ENCODE measurements at regions not wholly inside any gene's neighbourhood (a gene's known extent, or its start where the extent isn't known, plus 50 kb on each side); places are given as distances from the start of the nearest gene placed in this dataset.

DNA sequence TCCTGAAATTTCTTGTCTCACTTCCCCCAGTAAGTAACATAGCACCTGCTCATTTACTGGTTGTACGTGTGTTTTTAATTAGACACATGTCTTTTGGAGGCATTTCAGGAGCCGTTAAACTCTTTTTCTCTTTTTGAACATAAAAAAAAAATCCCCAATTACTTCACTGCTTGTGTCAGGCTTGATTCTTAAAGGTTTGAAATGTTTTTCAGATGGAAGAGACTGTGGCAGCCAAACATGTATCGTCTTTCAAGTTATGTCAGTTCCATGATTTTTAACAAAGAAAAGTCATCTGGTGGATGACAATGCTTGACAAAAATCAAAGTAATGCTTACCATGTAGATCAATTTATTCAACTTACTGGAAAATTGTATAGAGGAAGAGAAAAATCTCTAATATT is 585.8 kb downstream of the GATA3 start:
- TF ChIP-seq, protein P1, sequence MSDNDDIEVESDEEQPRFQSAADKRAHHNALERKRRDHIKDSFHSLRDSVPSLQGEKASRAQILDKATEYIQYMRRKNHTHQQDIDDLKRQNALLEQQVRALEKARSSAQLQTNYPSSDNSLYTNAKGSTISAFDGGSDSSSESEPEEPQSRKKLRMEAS (IDR thresholded peaks at IDR 0.05) = no peak
- TF ChIP-seq JUND (IDR thresholded peaks at IDR 0.05) (no peak), NR2F2 (IDR thresholded peaks at IDR 0.05) (no peak), HNF4A (conservative IDR thresholded peaks at IDR 0.05) (no peak), RXRA (IDR thresholded peaks at IDR 0.05) (no peak), YY1 (IDR thresholded peaks at IDR 0.05) (no peak), RAD21 (IDR thresholded peaks at IDR 0.05) (no peak), FOXA1 (IDR thresholded peaks at IDR 0.05) (no peak), EGR1 (IDR thresholded peaks at IDR 0.05; ENCODE audit: low read depth in 2 of 2) (no peak), SP1 (IDR thresholded peaks at IDR 0.05) (no peak), TAF1 (conservative IDR thresholded peaks at IDR 0.05) (no peak), GABPA (IDR thresholded peaks at IDR 0.05 in 1 of 2, conservative IDR thresholded peaks at IDR 0.05 in 1 of 2) (no peak)
- TF ChIP-seq, protein P2, sequence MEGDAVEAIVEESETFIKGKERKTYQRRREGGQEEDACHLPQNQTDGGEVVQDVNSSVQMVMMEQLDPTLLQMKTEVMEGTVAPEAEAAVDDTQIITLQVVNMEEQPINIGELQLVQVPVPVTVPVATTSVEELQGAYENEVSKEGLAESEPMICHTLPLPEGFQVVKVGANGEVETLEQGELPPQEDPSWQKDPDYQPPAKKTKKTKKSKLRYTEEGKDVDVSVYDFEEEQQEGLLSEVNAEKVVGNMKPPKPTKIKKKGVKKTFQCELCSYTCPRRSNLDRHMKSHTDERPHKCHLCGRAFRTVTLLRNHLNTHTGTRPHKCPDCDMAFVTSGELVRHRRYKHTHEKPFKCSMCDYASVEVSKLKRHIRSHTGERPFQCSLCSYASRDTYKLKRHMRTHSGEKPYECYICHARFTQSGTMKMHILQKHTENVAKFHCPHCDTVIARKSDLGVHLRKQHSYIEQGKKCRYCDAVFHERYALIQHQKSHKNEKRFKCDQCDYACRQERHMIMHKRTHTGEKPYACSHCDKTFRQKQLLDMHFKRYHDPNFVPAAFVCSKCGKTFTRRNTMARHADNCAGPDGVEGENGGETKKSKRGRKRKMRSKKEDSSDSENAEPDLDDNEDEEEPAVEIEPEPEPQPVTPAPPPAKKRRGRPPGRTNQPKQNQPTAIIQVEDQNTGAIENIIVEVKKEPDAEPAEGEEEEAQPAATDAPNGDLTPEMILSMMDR (IDR thresholded peaks at IDR 0.05; ENCODE audit: low read depth, low read length, missing input control) = no peak
- TF ChIP-seq, protein P3, sequence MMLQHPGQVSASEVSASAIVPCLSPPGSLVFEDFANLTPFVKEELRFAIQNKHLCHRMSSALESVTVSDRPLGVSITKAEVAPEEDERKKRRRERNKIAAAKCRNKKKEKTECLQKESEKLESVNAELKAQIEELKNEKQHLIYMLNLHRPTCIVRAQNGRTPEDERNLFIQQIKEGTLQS (IDR thresholded peaks at IDR 0.05) = no peak
- 81% methylated on average over 3 of the region's 3 CpGs for WGBS

DNA sequence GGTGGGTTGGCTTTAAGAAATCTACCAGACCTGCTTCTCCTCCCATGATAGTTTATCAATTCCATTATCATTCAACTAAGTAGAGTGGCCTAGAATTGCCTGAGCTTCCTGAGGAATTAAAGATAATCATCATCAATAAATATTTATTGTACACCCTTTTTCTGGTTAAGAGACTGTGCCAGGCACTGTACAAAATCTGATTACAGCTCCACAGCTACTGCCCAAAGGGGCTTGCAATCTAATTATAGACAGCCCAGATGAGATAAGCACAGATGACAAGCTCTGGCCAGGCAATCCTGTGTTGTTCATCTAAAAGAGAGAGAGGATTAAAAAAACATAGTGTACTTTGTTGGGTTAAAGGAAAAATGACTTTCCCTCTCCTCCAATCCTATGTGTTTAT is 586.4 kb downstream of the GATA3 start:
- H3K36me3 ChIP-seq (ENCODE audit: control insufficient read depth in 4 of 4, insufficient read depth in 3 of 4, low read depth in 1 of 4, low read length in 3 of 4) = no peaks in the 10 kb centered on the region
- peaks cover 0 to 2% (median 0%) of the 10 kb centered on the region in 4 donors for H3K27me3 ChIP-seq (ENCODE audit: control insufficient read depth in 4 of 4, insufficient read depth in 4 of 4, low read length in 3 of 4)

More for the DNA sequence above, 585.8 kb downstream of the GATA3 start:
- Histone ChIP-seq H3K9me3 (ENCODE audit: control insufficient read depth in 4 of 4, low read length in 3 of 4) (no peaks in the 10 kb centered on the region), H3K4me3 (ENCODE audit: low read depth in 1 of 3, low read length in 3 of 3) (no peak overlapping the region), H3K27ac (ENCODE audit: low read depth in 1 of 2, low read length in 2 of 2) (no peak overlapping the region), H3K27me3 (ENCODE audit: control insufficient read depth in 4 of 4, insufficient read depth in 4 of 4, low read length in 3 of 4) (peaks cover 0 to 2% (median 0%) of the 10 kb centered on the region in 4 donors), H3K9ac (ENCODE audit: low read depth in 1 of 2, low read length in 2 of 2) (no peak overlapping the region), H3K36me3 (ENCODE audit: control insufficient read depth in 4 of 4, insufficient read depth in 3 of 4, low read depth in 1 of 4, low read length in 3 of 4) (no peaks in the 10 kb centered on the region), H3K4me1 (ENCODE audit: control insufficient read depth in 4 of 4, insufficient read depth in 4 of 4, low read length in 3 of 4) (no peaks in the 10 kb centered on the region)
- no peak for DNase-seq (ENCODE audit: low spot score)

More for the DNA sequence above, 586.4 kb downstream of the GATA3 start:
- Histone ChIP-seq H3K27ac (ENCODE audit: low read depth in 1 of 2, low read length in 2 of 2) (no peak overlapping the region), H3K4me3 (ENCODE audit: low read depth in 1 of 3, low read length in 3 of 3) (no peak overlapping the region), H3K9me3 (ENCODE audit: control insufficient read depth in 4 of 4, low read length in 3 of 4) (no peaks in the 10 kb centered on the region), H3K9ac (ENCODE audit: low read depth in 1 of 2, low read length in 2 of 2) (no peak overlapping the region), H3K4me1 (ENCODE audit: control insufficient read depth in 4 of 4, insufficient read depth in 4 of 4, low read length in 3 of 4) (no peaks in the 10 kb centered on the region)
- no peak for DNase-seq (ENCODE audit: low spot score)
- TF ChIP-seq EGR1 (IDR thresholded peaks at IDR 0.05; ENCODE audit: low read depth in 2 of 2) (no peak), YY1 (IDR thresholded peaks at IDR 0.05) (no peak), TAF1 (conservative IDR thresholded peaks at IDR 0.05) (no peak), HNF4G (IDR thresholded peaks at IDR 0.05) (no peak), RAD21 (IDR thresholded peaks at IDR 0.05) (no peak), HNF4A (conservative IDR thresholded peaks at IDR 0.05) (no peak), JUND (IDR thresholded peaks at IDR 0.05) (no peak), NR2F2 (IDR thresholded peaks at IDR 0.05) (no peak), SP1 (IDR thresholded peaks at IDR 0.05) (no peak), RXRA (IDR thresholded peaks at IDR 0.05) (no peak), FOXA2 (IDR thresholded peaks at IDR 0.05) (no peak), FOXA1 (IDR thresholded peaks at IDR 0.05) (no peak), GABPA (IDR thresholded peaks at IDR 0.05 in 1 of 2, conservative IDR thresholded peaks at IDR 0.05 in 1 of 2) (no peak)
- TF ChIP-seq, protein P4, sequence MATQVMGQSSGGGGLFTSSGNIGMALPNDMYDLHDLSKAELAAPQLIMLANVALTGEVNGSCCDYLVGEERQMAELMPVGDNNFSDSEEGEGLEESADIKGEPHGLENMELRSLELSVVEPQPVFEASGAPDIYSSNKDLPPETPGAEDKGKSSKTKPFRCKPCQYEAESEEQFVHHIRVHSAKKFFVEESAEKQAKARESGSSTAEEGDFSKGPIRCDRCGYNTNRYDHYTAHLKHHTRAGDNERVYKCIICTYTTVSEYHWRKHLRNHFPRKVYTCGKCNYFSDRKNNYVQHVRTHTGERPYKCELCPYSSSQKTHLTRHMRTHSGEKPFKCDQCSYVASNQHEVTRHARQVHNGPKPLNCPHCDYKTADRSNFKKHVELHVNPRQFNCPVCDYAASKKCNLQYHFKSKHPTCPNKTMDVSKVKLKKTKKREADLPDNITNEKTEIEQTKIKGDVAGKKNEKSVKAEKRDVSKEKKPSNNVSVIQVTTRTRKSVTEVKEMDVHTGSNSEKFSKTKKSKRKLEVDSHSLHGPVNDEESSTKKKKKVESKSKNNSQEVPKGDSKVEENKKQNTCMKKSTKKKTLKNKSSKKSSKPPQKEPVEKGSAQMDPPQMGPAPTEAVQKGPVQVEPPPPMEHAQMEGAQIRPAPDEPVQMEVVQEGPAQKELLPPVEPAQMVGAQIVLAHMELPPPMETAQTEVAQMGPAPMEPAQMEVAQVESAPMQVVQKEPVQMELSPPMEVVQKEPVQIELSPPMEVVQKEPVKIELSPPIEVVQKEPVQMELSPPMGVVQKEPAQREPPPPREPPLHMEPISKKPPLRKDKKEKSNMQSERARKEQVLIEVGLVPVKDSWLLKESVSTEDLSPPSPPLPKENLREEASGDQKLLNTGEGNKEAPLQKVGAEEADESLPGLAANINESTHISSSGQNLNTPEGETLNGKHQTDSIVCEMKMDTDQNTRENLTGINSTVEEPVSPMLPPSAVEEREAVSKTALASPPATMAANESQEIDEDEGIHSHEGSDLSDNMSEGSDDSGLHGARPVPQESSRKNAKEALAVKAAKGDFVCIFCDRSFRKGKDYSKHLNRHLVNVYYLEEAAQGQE (IDR thresholded peaks at IDR 0.05) = no peak
- TF ChIP-seq, protein P1 (IDR thresholded peaks at IDR 0.05) = no peak
- TF ChIP-seq, protein P3 (IDR thresholded peaks at IDR 0.05) = no peak
- TF ChIP-seq, protein P5, sequence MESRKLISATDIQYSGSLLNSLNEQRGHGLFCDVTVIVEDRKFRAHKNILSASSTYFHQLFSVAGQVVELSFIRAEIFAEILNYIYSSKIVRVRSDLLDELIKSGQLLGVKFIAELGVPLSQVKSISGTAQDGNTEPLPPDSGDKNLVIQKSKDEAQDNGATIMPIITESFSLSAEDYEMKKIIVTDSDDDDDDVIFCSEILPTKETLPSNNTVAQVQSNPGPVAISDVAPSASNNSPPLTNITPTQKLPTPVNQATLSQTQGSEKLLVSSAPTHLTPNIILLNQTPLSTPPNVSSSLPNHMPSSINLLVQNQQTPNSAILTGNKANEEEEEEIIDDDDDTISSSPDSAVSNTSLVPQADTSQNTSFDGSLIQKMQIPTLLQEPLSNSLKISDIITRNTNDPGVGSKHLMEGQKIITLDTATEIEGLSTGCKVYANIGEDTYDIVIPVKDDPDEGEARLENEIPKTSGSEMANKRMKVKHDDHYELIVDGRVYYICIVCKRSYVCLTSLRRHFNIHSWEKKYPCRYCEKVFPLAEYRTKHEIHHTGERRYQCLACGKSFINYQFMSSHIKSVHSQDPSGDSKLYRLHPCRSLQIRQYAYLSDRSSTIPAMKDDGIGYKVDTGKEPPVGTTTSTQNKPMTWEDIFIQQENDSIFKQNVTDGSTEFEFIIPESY (IDR thresholded peaks at IDR 0.05) = no peak
- TF ChIP-seq, protein P2 (IDR thresholded peaks at IDR 0.05; ENCODE audit: low read depth, low read length, missing input control) = no peak
